HG02759 (cell line): ENCODE measurements at regions not wholly inside any gene's neighbourhood (a gene's known extent, or its start where the extent isn't known, plus 50 kb on each side); places are given as distances from the start of the nearest gene placed in this dataset.

Source experiments
- ATAC-seq: cut with Tn5 transposase; IDR thresholded peaks from one replicate; pipeline ENCODE4 v1.9.1; 2021; ENCODE audit warnings: mild to moderate bottlenecking, moderate library complexity; ENCODE audit not compliant: unreplicated experiment

DNA sequence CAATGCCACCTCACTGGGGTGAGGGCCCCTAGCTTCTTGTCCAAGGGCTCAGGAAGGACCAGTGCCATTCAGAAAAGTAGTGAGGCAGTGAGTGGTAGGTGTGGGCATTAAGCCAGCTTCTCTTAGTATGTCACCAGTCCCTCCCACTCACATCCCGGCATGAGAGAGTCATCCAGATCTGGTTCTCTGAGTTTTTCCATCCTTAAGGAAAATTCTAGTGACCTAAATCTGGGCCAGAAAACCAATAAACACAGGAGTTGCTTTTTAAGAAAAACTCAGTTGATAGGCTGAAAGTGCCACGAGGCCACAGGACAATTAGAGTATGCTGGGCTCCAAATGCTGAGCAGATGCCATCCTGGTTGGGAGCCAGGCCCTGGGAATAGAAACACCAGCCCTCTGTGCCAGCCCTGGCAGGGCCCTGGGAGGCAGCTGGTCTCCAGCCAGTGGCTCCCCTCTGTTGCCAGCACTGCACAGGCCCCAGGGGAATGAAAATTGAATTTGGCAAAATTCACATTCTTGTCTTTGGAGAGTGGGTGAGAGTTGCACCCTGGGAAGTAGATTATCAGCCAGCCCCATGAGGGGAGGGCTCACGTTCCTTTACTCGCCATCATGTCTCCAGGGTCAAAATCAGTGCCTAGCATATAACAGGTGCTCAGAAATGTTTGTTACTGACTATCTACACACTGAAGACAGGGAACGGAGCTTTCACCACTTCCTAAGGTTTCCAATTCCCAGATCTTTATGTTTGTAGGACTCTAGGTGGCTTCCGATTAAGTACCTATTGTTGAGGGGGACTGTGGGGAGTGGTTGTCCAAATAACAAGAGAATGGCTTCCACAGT is 52.8 kb downstream of the FAM43A start:
- ATAC-seq, result no peak

DNA sequence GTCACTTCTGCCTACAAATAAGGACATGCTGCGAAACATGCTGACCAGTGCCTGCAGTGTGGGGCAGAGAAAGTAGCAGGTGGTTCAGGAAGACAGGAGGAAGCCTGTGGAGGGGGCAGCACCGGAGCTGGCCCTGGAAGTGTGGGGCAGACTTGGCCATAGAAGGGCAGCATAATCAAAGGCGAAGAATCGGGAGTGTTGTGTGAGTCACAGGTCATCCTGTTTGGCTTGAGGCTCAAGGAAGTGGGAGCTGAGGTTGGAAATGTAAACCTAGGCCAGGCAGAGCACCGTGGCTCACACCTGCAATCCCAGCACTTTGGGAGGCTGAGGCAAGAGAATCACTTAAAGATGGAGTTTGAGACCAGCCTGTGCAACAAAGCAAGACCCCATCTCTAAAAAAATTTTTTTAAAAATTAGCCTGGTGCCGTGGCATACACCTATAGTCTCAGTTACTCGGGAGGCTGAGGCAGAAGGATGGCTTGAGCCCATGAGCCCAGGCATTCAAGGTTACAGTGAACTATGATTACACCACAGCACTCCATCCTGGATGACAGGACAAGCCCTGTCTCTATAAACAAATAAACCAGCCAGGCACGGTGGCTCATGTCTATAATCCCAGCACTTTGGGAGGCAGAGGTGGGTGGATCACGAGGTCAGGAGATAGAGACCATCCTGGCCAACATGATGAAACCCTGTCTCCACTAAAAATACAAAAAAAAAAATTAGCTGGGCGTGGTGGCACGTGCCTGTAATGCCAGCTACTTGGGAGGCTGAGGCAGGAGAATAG is 54.0 kb downstream of the FAM43A start:
- ATAC-seq, result no peak

DNA sequence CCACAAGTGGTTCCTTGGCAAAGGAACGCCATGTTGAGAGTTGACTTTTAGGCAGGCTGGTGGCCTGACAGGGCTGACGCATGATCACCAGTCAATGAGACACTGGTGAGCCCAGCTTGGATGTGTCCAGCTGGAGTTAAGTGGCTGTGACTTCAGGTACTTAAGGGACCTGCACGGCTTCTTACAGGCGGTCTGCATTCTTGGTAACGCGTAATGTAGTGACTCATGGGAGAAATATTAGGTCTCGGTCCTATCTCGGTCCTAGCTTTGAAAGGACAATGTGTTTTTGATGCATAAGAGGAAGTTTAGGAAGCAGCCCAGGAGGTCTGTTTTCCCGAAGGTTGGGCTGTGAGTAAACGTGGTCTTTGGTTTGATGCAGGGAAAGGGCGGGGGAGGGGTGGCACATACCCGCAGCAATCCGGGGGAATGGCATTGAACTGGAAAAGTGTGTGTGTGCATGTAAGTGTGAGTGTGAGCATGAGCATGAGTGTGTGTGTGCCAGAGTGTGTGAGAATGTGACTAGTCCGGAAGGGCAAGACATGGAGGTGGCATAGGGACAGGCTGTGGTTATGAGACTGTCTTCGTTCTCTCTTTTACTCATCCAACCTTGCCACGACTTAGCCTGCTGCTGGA is 55.3 kb downstream of the FAM43A start:
- no peak for ATAC-seq

DNA sequence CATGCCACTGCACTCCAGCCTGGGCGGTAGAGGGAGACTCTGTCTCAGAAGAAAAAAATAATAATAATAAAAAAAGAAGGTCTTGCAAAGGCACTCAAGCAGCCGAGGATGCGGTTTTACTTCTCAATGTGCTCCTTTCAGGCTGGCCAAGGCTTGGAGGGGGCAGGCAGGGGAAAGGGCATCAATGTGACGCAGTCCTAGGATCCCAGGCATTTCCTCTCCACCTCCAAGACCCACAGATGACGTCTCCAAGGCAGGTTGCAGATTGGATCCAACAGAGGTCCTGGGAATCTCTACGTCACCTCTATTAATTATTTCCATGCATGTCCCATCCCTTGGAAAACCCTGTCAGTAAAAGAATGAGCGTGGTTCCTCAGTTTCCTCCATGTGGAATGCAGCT is 56.2 kb downstream of the FAM43A start:
- no peak for ATAC-seq

DNA sequence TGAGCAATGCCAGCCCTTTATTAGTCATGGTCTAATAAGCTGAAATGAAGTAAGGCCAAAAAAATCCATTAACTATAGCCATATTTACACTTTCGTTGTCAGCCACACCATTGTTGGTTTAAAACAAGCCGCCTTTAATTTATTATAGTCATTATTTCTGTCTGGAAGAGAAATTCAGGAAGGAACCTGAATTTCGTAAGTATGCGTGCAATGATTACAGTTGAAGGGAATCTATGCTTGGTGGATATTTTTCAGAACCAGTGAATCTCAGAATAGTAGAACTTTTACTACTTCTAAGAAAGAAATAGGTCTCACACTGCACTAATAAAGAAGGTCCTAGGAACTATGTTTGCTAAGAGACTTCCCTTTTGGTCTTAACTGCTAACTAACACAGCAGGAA is 59.1 kb downstream of the FAM43A start:
- ATAC-seq, result no peak

DNA sequence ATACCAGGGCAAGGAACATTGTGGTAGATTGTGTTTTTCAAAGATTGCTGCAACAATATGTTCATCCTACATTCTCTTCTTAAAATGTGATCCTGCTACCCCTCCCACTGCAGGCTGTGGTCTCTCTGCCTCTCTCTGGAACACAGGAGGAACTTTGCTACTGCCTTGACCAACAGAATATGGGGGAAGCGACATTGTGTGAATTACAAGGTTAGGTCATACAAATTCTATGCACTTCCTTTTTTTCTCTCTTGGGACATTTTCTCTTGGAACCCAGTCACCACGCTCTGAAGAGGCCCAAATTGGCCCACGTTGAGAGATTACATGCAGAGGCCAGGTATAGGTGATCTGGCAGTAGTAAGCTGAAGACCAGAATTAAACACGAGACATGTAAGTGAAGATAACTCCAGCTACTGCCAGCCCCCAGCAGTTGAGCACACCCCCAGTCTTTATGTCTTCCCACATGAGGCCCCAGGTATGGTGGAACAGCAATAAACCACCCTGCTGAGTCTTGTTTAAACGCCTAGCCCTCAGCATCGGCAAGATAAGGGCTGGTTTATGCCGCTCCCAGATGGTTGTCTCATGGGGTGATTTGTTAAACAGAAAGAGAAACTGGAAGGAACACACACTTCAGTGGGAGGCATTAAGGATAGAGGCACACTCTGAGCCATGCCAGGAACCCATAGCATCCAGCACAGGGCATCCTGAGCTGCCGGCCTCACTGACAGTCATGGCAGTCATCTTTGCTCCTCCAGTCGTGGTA is 59.9 kb downstream of the FAM43A start:
- no peak for ATAC-seq

DNA sequence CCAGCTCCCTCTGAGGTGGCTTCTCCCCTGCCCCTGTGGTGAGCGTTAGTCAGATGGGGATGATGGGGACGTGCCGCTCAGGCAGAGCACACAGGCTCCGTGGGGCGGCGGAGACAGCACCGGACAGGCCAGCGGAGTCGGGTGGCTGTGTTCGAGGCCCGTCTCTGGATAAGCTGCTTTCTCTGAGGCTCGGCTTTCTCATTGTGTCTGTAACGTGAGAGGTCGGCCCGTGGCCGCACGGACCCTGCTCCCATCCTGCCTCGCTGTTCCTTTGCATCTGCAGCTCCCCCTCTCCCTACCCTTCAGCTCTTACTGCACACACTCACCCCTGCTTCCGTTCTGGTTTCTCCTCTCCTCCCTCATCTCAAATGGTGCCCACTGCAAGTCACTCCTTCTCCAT is 62.5 kb downstream of the FAM43A start:
- ATAC-seq, result no peak

DNA sequence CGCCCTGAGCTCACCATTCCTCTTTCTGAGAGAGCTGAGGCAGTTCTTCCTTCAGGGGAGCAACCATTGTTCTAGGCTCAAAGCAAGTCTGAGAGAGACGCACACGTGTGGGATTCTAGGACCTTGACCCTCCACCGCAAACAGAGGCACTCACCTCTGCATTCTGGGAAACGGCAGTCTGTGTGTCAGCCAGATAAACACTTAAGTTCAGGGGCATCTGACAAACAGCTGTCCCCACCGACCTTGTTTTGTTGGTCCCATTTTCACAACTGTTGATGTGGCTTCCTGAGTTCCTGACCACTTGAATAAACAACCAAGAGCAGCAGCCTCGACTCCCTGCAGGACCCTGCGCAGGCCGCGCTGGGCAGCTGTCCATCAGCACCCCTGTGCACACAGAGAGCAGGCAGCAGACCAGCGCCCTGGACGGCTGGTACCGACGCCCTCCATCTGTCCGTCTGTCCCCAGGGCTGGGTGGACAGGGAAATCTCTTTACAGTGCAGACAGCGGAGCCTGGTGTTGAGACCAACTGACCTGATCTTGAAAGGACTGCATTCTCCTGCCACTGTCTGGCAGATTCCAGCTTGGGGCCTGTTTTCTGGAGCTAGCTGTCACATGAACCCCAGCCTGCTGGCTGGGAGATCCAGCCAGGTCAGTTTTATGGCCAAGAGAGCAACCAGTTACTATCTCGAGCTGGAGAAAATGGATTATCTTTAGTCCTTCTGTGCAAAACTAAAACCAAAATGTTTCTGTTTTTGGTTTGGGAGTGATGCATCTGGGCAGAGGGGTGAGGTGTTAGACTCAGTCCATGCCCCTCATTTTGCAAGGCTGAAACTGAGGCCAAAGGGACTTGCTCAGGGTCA is 64.2 kb downstream of the FAM43A start:
- no peak for ATAC-seq

DNA sequence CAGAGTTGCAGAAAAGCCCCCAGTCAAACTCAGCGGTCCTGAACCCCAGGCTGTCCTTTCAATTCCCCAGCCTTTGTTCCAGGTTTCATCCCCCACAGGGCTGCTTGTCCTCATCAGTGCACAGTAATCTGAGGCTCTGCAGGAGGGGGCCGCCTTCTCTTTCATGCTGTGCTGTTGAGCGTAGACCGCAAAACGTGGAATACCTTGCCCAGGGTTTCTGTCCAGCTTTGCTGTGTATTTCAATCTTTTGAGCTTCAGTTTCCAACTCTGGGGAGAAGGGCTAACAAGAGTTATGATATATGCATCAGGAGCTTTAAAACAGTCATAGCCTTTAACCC is 64.8 kb downstream of the FAM43A start:
- no peak for ATAC-seq

DNA sequence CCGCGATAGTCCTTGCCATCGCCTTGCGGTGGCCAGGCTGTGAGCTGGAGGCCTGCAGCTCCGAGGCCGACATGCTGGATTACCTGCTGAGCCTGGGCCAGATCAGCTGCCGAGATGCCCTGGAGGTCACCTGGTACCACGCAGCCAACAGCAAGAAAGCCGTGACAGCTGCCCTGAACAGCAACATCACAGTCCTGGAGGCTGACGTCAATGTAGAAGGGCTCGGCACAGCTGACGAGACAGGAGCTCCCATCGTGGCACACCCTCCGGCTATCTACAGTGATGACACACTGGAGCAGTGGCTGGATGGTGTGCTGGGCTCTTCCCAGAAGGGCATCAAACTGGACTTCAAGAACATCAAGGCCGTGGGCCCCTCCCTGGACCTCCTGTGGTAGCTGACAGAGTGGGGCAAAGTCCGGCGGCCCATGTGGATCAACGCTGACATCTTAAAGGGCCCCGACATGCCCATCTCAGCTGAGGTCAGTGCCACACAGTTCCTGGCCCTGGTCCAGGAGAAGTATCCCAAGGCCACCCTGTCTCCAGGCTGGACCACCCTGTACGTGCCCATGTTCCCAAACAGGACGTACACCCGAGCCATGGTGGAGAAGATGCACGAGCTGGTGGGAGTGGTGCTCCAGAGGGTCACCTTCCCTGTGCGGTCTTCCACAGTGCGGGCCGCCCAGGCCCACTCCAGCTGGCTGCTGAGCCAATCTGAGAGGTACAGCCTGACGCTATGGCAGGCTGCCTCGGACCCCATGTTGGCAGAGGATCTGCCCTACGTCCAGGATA is 70.2 kb downstream of the FAM43A start:
- no peak for ATAC-seq

DNA sequence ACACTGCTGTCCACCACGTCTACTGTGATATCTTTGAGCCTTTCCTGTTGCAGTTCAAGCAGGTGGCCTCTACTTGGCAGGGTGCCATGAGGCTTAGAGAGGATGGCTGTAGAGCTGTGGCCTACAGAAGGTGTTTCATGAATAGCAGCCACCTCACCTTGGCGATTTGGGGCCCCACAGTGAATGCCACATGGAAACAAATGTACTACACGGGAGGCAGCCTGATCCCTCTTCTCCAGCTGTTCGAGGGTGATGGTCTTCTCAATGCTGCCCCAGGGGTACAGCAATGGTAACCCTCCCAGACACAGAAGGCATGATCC is 70.7 kb downstream of the FAM43A start:
- ATAC-seq, result no peak

DNA sequence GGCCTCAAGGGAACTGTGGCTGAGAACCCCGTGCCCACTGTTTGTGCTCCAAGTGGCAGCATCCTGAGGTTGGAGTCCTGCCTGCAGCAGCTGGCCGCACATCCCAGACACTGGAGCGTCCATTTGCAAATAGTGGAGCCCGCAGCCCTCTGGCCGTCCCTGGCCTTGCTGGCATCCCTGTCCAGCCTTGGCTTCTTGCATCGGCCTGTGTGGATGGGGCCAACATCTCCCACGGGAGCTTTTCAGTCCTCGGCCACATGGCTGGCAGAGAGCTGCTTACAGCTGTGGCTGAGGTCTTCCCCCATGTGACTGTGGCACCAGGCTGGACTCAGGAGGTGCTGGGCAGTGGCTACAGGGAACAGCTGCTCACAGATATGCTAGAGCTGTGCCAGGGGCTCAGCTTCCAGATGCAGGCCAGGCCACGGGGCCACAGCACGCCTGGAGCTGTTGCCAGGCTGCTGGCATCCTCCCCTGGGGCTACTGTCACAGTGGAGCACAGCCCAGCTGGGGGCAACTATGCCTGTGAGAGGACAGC is 71.2 kb downstream of the FAM43A start:
- no peak for ATAC-seq

DNA sequence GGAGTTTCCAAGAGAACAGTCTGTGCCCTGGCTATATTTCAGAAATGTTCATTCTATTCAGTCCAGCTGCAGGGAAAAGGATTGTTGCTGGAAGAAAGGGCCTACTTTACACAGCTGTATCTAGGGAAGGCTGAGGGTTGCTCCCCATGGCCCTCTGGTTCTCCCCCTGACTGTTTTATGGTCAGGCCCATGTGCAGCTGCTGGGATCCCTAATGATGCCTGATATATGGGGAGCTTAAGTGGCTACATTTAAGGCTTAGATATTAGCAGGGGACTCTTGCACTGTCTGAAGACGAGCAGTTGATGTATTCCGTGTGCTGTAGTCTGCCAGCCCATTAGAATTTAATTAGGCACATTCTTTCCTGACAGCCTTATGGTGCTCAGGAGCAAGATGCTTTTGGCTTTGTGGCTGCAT is 72.0 kb downstream of the FAM43A start:
- no peak for ATAC-seq

DNA sequence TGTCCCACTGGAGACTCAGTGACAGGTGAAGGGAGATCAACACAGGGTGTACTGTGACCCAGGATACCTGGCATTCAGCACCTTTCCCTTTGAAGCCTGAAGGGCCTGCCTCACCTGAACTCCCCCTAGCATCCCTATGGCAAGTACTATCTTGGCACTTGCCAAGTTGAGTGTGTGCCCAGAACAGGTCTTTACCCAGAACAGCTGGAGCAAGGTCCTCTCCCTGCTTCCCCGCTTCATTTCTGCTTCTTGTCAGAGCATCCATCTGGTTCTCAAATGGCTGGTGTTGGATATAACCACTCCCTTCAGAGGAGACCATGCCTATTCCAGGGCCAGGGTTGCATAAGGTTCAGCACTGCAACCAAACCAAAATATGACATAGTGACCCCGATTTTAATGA is 73.0 kb downstream of the FAM43A start:
- no peak for ATAC-seq

DNA sequence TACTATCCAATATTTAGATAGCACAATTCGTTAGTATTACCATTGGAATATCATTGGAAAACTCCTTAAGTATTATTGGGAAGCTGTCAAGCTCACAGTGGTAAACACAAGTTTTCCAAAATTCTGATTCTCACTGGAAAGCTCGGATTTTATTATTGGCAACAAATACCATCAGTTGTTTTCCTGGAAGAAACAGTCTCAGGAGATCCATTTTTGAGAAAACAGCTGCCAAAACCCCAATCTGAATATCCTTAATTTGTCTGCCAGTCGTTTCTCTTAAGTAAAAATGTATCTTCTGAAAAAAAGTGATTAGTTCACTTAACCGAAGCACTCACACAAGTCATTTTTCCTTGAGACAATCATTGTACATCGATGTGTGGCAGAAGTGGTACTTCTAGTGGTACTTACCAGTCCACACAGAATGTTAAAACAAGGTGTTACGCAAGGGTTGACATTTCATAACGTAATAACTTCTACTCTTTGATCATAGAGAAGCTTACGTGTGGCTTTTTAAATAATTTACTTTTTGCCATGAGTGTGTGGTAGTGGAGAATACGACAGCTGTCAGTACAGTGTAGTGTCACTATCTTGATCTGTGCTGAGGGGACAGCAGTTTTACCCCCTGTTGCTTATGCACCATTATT is 74.9 kb downstream of the FAM43A start:
- no peak for ATAC-seq

DNA sequence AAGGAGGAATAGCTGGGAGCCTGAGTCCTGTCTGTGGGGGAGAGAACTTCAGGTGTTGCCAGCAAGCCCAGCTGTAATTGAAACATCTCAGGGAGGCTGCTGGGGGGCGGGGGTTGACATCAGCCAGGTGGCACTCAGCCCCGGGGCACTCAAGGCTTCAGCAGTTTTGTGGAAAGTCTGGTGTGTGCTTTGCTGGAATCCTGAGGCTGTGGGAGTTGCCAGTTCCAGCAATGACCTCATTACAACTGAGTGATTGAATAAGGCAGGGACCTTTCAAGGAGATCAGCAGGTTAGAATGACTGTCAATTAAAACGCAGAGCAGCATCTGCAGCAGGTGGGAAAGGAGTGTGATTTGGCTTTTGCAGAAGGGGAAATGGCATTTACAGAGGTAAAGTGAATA is 75.7 kb downstream of the FAM43A start:
- no peak for ATAC-seq

DNA sequence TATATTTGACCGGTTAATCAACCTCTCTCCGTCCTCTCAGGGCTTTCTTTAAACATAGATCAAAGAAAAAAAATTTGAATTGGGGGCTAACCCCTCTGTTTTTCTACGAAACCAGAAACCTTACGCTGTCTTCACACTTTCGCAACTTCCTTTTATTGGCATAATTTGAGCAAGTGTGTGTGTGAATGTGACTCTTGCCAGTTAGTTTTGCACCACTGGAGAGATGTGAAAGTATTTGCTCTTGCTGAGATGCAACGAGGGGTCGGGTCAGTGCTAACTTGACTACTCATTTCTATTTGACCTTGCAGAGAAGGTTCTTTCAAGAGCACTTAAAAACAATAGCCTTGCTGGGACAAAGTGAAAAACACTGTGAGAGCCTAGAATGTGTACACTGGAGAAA is 81.2 kb downstream of the FAM43A start:
- no peak for ATAC-seq

DNA sequence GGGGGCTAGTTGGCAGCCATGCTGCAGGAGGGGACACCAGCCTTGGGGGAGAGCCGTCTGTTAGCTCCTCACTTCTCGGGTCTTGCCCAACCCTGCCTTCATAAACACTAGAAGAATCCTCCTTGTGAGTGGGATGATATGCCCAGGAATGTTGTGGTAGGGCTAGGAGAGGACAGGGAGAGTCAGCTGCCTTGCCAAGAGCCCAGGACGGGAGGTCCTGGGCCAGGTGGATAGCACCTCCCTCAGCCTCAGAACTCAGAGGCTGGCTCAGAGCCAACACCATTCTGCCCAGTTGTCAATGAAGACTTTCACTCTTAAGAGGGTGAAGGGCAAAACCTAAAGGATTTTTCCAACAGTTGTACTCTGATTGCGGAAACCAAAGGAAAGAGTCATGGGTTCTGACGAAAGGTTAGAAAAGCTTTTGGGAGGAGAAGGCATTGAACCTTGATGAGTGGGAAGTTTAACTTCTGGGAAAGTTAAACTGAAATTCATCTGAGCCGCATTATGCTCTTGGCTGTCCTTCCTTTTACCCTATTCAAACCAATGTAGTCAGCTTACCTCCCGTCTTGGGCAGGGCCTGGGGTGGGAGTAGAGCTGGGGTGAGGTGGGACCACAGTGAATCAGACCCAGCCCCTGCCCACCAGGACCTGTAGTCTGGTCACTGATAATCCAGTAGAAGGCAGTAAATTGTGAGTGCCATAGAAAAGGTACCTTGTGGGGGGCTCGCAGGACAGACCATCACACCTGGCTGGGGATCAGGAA is 81.9 kb downstream of the FAM43A start:
- no peak for ATAC-seq
